ENCODE measurements at regions not wholly inside any gene's neighbourhood (a gene's known extent, or its start where the extent isn't known, plus 50 kb on each side); places are given as distances from the start of the nearest gene placed in this dataset.

DNA sequence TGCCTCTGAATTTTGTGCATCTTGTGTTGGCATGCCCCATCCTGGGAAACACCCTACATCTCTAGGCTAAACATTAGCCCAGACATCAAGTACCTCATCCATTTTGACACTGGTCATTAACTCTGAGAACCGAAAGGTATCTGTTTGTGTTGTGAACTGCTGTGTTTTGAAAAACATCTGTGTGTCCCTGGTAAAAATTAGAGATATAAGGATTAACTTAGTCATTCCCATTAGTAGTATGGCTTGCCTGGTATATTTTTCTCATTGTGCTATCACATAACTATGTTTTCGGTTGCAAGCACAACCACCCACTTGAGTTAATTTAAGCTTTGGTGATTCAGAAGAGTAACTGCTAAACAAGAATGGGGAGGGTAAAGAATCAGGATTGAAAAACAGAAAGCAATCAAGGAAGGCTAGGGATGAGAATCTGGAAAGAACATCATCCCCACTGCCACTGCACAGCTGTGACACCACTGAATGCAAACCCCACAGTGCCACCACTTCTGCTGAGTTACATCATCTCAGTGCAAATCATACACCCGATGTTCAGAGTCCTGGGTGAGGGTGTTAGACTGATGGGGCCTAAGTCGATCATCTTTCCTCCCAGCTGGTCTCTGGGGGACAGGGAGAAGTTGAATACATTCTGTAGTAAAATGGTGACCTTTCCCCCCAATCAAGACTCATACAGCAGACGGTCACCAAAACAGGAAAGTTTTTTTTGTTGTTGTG is 234.0 kb downstream of the EPHA4 start:
- DNase-seq (ENCODE audit: low spot score), result peak; percentile 54

- DNase-seq (ENCODE audit: low spot score), result no peak
Observed at GRCh38 chr2:221342388-221342787, 229.7 kb downstream of the EPHA4 start.

DNA sequence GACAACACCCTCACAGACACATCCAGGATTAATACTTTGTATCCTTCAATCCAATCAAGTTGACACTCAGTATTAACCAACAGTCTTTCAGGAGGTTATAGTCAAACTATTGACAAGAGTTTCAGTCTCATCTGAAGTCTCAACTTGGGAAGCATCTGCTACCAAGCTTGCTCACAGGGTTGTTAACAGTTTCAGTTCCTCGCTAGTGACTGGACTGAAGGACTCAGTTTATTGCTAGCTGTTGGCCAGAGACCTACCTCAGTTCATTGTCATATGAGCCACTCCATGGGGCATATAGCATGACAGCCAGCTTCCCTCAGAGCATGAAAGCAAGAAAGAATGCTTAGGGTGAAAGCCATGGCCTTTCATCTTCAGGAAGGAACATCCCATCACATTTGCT is 228.6 kb downstream of the EPHA4 start:
- DNase-seq (ENCODE audit: low spot score), result peak; percentile 28

GRCh38 chr2:221345516-221345915 is 226.6 kb downstream of the EPHA4 start:
- no peak for DNase-seq (ENCODE audit: low spot score)

DNA sequence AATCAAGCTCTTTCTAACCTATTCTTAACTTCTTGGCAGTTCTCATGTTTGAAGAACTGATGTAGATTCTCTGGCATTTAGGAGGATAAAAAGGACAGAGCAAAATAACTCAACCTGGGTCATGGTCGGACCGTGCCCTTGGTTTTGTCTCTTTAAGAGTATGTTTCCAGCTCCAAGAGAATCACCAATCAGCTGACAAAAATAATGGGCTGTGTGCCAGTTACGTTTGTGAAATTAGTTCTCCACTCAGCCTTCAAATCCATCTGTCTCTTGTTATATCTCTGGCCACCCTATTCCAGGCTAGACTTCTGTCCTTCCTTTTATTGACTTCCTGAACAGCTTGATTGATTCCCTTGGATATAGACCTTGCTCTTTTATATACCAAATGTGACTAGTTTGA is 225.7 kb downstream of the EPHA4 start:
- DNase-seq (ENCODE audit: low spot score), result no peak

DNA sequence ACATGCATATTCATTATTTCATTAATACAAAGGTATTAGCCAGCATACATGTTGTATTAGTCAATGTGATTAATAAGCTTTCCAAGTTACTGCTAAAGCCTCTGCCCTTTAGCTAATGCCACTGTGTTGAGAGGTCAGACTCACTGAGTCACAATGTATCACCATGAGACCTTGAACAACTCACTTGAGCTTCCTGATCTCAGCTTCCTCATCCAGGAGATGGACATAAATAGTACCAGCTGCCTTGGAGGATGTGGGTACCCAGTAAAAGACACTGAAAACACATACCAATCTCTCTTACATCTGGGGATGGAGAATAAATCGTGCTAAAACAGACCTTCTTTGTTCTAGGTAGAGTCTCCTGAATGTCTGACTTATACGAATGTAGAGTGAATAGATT is 224.6 kb downstream of the EPHA4 start:
- DNase-seq (ENCODE audit: low spot score), result peak; percentile 83

GRCh38 chr2:221350616-221351015 is 221.5 kb downstream of the EPHA4 start:
- DNase-seq (ENCODE audit: low spot score), result peak; percentile 23

DNA sequence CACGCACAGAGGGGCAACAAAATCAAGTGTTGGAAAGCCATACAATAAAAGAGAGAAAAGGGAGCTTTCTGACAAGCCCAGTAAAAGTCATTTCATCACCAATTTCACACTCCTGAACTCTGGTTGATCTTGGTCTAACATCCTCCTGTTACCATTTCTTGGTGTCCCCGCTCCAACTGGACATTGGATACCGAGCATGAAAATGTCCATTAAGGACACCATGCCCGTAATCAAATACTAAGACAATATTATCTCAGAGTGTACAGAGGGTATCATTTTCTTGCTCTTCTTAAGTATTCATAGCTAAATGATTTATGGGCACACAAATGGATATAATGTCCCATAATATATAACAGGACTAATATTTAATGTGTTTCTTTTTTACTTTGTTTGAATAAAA is 218.9 kb downstream of the EPHA4 start:
- DNase-seq (ENCODE audit: low spot score), result no peak

GRCh38 chr2:221360312-221360711 is 211.8 kb downstream of the EPHA4 start:
- DNase-seq (ENCODE audit: low spot score), result no peak

DNA sequence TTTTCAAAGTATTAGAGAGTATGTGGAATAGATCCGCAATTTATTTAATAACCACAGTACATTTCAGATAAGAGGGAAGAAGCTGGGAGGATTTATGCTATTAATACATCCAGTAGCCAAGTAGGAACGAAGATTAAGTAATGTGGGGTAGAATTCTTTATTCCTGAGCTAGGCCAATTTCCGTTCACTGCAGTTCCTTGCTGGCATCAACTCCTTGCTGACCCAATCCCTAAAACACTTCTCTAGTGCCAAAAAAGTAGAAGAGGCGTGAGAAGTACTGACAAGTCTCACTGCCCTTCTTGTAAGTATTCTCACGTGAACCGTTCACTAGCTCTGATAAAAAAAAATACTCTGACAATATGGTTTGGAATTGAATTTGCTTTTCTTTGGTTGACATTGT is 211.4 kb downstream of the EPHA4 start:
- DNase-seq (ENCODE audit: low spot score), result no peak

DNA sequence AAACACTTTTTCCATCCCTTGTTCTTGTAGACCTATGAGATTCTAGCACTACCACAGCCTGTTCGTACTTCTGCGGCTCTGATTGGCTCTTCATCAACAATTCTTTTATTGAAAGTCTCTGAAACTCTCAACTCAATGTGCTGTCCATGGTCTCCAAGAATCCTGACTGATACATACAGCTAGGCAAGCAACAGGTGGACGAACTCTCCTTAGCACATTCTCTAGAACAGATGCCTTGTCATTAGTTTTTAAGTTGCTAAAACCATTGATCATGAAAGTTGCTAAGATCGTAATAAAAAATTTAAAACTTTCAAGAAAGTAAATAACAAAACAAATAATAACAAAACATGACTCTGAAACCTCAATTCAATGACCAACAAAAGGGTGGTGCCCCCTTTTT is 210.5 kb downstream of the EPHA4 start:
- no peak for DNase-seq (ENCODE audit: low spot score)

DNA sequence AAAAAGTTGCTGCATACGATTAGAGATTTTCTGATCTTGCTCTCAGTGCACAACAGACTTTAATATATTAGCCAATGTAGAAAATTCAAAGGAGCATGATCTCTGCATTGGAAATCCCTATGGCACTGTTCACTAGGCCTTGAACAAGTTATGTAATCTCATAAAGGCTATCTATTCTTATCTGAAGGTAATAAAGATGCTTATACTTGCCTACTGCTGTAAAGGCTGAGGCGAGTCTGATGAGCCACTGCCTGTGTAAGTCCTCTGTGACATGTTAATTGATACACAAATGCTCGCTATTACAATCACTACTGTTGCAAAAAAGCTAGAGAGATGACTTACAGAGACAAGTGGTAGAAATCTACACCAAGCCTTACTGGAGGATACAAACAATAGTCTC is 207.4 kb downstream of the EPHA4 start:
- no peak for DNase-seq (ENCODE audit: low spot score)

All from kidney tubule cell (primary cell).